Superior temporal gyrus (tissue), 1 donor: ENCODE measurements at regions not wholly inside any gene's neighbourhood (a gene's known extent, or its start where the extent isn't known, plus 50 kb on each side); places are given as distances from the start of the nearest gene placed in this dataset.

ENCODE experiments used
- DNase-seq: peaks from one replicate; pipeline ENCODE4 v3.0.0-alpha.2; 2016; ENCODE audit errors: extremely low spot score

GRCh38 chr3:99009851-99010250 is 108.4 kb upstream of the DCBLD2 start:
- DNase-seq: no peak

DNA sequence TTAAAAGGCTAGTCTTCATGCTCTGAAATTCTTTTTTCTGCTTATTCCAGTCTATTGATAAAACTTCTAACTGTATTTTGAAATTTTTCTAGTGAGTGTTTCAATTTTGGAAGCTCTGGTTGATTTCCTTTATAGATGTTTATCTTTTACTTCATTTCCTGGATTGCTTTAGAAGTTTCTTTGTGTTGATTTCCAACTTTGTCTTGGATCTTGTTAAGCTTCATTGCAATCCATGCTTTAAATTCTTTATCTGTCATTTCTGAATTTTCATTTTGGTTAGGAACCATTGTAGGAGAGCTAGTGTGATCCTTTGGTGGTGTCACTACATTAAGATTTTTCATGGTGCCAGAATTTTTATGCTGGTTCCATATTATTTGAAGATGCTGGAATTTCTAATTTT is 105.2 kb upstream of the DCBLD2 start:
- no peak for DNase-seq

GRCh38 chr3:98999675-99000074 is 98.2 kb upstream of the DCBLD2 start:
- no peak for DNase-seq

GRCh38 chr3:98994128-98994762 is 92.8 kb upstream of the DCBLD2 start:
- DNase-seq: peak; percentile 84

DNA sequence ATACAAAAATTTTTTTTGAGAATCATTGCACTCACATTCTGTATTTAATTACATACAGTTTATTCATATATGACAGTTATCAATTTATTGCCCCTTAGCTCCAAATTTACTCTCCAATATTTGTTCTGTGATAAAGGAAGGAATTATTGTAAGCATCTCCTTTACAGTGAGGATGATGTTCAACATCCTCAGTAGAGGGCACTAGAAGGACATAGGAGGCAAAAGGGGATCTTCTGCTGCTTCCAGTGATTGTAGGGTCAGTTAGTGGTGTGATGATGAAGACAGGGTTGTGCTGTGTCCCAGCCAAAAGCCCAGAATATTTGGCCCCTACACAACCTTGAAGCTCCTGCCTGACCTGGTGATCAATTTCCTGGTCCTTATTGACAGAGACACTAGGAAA is 89.9 kb upstream of the DCBLD2 start:
- no peak for DNase-seq

- no peak for DNase-seq
These were observed 89.2 kb upstream of the DCBLD2 start for GRCh38 chr3:98990657-98991056.

DNA sequence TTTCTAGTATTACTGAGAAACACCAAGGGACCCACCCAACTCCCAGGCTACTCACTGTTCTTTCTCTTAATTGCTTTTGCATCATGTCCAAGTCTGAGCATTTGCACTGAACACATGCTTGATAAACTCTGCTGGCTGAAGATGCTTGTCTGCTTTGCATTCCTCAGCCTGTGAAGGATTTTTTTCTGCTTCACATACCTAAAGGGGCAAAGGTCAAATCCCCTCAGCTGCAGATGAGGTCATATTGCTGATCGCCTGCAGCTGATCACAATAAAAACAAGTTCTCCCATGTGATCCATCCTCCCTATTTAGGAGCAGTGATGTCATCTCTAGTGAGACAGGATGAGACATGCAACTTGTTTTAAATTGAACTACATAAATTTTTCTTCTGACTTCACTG is 84.6 kb upstream of the DCBLD2 start:
- DNase-seq: no peak

DNA sequence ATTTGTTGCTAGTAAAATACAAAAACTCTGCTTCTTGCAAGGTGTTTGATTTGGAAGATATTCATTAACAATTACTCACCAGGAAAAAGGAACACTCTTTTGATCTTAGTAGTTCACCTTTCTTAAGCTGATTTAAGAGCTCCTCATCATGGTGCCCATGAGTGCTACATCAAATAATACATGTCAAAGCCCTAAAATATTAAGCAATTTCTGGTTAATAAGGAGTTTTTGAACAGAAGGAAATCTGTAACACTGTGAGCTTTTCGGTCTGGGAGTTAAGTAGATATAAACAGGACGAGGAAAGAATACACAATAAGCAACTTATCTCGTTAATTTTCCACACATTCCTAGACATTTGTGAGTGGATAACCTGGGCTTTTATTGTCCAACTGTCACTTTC is 83.9 kb upstream of the DCBLD2 start:
- no peak for DNase-seq

GRCh38 chr3:98984024-98984423 is 82.5 kb upstream of the DCBLD2 start:
- no peak for DNase-seq

DNA sequence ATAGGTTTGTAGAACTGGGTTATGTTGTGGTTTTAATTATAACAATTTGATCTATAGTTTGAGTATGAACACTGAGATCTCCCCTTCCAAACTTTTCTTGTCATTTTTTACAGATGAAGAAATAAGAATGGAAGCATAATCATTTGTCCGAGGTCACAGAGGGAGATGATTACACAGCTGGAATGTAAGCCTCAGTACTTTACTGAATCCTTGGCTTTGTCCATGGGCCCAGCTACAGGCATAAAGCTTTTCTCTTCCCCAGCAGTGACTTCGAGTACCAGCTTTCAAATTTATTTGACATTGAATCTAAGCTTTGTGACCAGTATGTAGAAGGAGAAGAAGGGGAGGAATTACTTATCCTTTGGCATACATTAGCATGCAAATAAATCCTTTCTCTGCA is 80.9 kb upstream of the DCBLD2 start:
- DNase-seq: no peak

- no peak for DNase-seq
These were observed 79.6 kb upstream of the DCBLD2 start for GRCh38 chr3:98980915-98981596.

DNA sequence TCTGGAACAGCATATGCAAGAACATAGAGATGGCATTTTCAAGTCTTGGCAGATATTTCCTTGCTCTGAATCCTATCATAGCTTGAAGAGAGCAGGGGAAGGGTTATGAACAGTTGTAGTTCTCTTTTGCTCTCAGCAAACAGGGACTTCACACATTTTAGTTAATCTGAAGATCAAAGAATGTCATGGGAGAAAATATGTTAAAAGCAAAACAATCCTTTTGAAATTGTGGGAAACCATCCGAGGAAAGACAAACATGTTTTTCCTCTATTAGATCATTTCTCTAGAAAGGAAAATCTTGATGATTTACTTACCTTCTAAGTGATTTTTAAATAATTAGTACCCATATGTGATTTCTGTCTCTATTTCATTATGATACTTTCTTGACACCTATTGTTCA is 77.8 kb upstream of the DCBLD2 start:
- DNase-seq: no peak

DNA sequence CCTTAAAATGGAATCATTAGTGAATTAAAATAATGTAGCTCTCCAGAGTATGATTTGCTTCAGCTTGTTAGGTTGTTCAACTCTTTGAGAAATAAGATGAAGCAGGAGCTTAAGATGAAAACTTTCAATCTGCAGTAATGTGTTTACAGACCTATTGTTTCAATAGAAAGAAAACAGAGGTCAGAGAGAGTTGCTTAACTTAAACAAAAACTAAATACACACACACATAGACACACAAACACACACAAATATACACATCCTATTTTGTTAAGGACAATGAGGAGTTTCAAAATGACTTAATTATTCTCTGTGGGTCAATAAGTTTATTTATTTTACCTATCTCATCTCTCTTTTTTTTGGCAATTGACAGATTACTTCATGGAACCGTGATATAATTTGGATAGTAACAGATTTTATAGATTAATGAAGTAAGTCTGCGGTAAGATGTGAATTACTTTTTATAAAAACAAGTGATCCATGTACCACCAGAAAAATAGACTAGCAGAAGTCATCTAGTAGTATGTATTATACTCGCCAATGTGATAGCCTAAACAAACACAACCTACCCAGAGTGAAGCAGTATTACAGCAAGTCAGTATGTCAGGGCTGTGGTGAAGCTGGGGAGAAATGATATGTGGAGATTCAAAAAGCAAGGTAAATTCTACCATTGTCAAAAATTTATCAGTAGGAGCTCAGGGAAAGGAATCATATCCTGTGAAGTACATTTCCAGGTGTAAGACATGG is 76.7 kb upstream of the DCBLD2 start:
- no peak for DNase-seq

- DNase-seq: no peak
These were observed 76.0 kb upstream of the DCBLD2 start for GRCh38 chr3:98977520-98977919.

DNA sequence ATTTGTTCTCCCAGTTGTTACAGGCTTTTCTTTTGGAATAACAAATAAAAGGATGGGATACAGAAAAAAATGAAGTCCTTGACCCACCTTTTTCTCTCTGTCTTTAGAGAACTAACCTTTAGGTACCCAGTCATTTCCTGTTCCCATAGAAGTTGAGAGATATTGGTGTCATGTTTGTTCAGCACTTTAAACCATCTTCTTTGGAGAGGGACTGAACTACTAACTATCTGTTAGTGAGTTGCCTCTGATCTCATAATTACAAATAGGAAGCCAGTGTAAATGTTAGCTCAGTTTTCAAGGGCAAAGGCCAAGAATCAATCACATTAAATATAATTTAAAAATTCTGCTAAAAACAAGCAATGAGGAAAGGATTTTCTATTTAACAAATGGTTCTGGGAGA is 72.9 kb upstream of the DCBLD2 start:
- DNase-seq: no peak

DNA sequence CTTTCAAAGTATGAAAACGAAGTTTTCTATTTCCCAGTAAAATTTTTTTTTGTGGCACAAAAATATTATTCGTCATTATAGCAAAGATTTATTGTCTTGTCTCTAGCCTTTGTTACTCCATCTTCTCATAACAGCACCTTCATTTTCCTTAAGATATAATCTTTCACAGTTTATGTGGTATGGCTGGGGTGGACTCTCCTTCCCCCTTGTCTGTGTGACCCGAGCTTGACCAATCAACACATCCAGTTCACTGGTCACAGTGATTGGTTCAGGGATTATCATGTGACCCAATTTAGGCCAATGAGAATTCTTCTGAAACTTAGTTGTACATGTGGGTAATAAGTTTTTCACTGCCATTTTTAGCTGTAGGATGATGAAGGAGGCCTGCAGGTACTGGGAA is 71.2 kb upstream of the DCBLD2 start:
- no peak for DNase-seq

- no peak for DNase-seq
These were observed 70.7 kb upstream of the DCBLD2 start for GRCh38 chr3:98972155-98972554.

DNA sequence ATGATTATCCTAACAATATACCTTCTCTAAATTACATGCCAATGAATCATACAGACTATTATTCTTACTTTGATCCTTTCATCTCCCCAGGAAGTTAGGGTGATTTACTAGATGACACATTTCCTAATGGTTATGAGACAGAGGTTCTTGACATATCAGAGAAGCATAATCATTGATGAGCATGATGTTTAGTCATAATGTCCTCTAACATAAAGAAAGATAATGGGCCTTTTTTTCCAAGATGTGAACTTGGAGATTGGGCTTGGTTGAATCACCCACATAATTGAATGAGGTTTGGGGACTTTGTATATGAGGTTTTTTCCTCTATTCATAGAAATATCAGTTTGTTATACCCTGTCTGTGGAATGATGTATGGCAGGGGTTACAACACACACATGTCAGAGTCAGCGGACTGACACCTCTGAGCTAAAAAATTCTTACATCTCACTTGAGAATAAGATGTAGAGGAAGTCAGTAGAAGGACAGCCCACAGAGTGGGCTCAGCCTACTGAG is 69.7 kb upstream of the DCBLD2 start:
- no peak for DNase-seq

- no peak for DNase-seq
These were observed 67.8 kb upstream of the DCBLD2 start for GRCh38 chr3:98969295-98969694.

DNA sequence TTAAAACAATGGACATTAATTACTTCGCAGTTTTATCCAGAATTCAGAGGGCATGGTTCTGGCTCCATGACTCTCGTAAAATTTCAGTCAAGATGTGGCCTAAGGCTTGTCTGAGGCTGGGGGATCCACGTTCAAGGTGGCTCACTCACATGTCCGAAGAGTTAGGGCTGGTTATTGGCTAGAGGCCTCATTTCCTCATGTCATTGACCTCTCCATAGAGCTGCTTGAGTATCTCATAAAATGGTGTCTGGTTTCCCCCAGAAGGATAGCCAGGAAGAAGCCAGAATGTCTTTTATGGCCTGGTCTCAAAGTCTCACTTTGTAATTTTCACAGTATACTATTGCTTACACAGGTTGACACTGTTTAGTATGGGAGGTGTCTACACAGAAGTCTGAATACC is 67.3 kb upstream of the DCBLD2 start:
- DNase-seq: no peak

DNA sequence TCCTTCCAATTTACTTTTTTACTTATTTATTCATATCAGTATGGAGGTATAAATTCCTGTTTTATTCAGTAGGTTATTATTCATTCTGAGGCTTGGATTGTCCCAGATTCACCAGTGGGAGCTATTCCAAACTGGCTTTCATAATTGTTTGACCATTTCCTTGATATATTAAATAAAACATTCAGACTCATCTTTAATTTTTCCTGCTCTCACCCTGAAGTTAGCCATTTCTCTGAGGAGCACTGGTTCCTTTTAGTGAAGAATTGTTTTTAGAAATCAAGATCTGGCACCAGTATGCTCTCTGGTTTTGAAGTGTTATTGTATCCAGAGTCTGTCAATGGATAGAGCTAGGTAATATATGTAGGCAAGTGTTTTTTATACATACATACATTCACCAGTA is 66.9 kb upstream of the DCBLD2 start:
- DNase-seq: no peak

DNA sequence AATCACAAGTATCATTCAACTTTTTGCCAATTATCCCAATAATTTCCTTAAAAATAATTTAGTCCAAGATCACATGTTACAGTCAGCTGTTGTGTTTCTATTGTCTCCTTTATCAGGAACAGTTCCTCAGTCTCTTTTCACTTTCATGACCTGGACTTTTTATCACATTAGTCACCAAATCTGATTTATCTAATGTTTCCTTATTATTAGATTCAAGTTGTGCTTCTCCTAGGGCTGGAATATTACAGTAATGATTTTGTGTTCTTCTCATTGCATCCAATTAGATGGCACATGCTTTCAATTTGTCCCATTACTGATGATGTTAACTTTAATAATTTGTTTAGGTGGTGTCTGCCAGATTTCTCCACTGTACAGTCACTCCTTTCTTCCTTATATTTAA is 66.3 kb upstream of the DCBLD2 start:
- DNase-seq: no peak
